Endothelial cell of umbilical vein (primary cell): ENCODE measurements at regions not wholly inside any gene's neighbourhood (a gene's known extent, or its start where the extent isn't known, plus 50 kb on each side); places are given as distances from the start of the nearest gene placed in this dataset.
A peak's percentile ranks its signal among the peaks of the same experiment; 100 is the strongest.

ENCODE experiments used
- BruUV-seq: library from RNA; stranded (reverse); fragments of 400-500 nt; replicated peaks from 2 replicates; lab custom pipeline; 2021; lab: Mats Ljungman, UMichigan
- CTCF ChIA-PET: fragments of 300-600, 350-600 bp; sonication (Branson Sonifier 250); formaldehyde crosslinking; loops from one replicate; lab custom pipeline; 2021; ENCODE audit warnings: antibody characterized with exemption, inconsistent platforms; lab: Charles Lee
- POLR2A ChIA-PET: fragments of 300-600, 350-600 bp; sonication (Branson Sonifier 250); formaldehyde crosslinking; loops from one replicate; lab custom pipeline; 2021; ENCODE audit warnings: antibody characterized with exemption, inconsistent platforms; lab: Charles Lee
- DNase-seq: peaks from one replicate; pipeline ENCODE4 v3.0.0-alpha.2; 2011; ENCODE audit warnings: low read depth, low spot score
- FAIRE-seq: peaks from 2 replicates; lab custom pipeline; 2011; peaks lifted over from hg19 to GRCh38; lab: Jason Lieb, UNC
- H2AFZ ChIP-seq: 2 replicates; pipeline ENCODE4 v1.6.0; 2012; ENCODE audit warnings: low read depth, low read length, control low read depth, inconsistent platforms
- H3K27ac ChIP-seq: 2 replicates; pipeline ENCODE4 v1.5.1; 2011; ENCODE audit warnings: low read depth, mild to moderate bottlenecking, control low read depth, low read length, moderate library complexity; ENCODE audit not compliant: insufficient read depth
- H3K27me3 ChIP-seq, 2 experiments: 2 replicates each; pipeline versions ENCODE4 v1.6.0 to v1.6.1; 2011; ENCODE audit warnings: low read length in 2 of 2, mixed read lengths in 1 of 2; ENCODE audit not compliant: control insufficient read depth in 2 of 2, insufficient read depth in 2 of 2
- H3K36me3 ChIP-seq, 2 experiments: 2 replicates in 1 of 2; 3 replicates in 1 of 2; pipeline ENCODE4 v1.5.1; 2011; ENCODE audit warnings: low read length in 2 of 2, mild to moderate bottlenecking in 1 of 2, moderate library complexity in 1 of 2; ENCODE audit not compliant: control insufficient read depth in 2 of 2, insufficient read depth in 2 of 2; ENCODE audit errors: extremely low read depth in 1 of 2
- H3K4me1 ChIP-seq: 3 replicates; pipeline ENCODE4 v1.5.1; 2011; ENCODE audit warnings: mild to moderate bottlenecking, low read length; ENCODE audit not compliant: control insufficient read depth, insufficient read depth; ENCODE audit errors: extremely low read depth
- H3K4me2 ChIP-seq: 2 replicates; pipeline ENCODE4 v1.6.1; 2011; ENCODE audit warnings: low read length, control low read depth, mixed read lengths; ENCODE audit not compliant: insufficient read depth
- H3K4me3 ChIP-seq, 3 experiments: fragments of 200-600 bp in 1 of 3; sonication (generic), shearing (Covaris generic) in 1 of 3; replicated peaks in 1 of 3; 2 replicates each; pipeline ENCODE4 v1.5.1; 2011 to 2016; ENCODE audit warnings: control low read depth in 3 of 3, low read length in 3 of 3, mild to moderate bottlenecking in 2 of 3, inconsistent platforms in 1 of 3, low read depth in 1 of 3, moderate library complexity in 1 of 3; ENCODE audit not compliant: insufficient read depth in 1 of 3
- H3K79me2 ChIP-seq: 2 replicates; pipeline ENCODE4 v1.6.0; 2012; ENCODE audit warnings: low read length, inconsistent platforms; ENCODE audit not compliant: control insufficient read depth, insufficient read depth
- H3K9ac ChIP-seq: replicated peaks from 2 replicates; pipeline ENCODE3; 2011; ENCODE audit warnings: low read length, control low read depth; ENCODE audit not compliant: insufficient read depth; ENCODE audit errors: extremely low read depth
- H3K9me1 ChIP-seq: replicated peaks from 3 replicates; pipeline ENCODE4 v1.6.0; 2011; ENCODE audit warnings: mild to moderate bottlenecking, low read length; ENCODE audit not compliant: control insufficient read depth, insufficient read depth; ENCODE audit errors: extremely low read depth
- H3K9me3 ChIP-seq: replicated peaks from 2 replicates; pipeline ENCODE4 v1.5.1; 2012; ENCODE audit warnings: low read length, inconsistent platforms; ENCODE audit not compliant: control insufficient read depth, insufficient read depth
- H4K20me1 ChIP-seq: replicated peaks from 2 replicates; pipeline ENCODE3; 2011; ENCODE audit warnings: mild to moderate bottlenecking, low read length; ENCODE audit not compliant: control insufficient read depth, insufficient read depth; ENCODE audit errors: extremely low read depth
- CTCF ChIP-seq, 2 donors: IDR thresholded peaks; 1 replicate in 1 of 2; 2 replicates in 1 of 2; pipeline ENCODE4 v1.5.1; 2011; ENCODE audit warnings: low read length in 2 of 2, mild to moderate bottlenecking in 2 of 2, moderate library complexity in 2 of 2, control low read depth in 1 of 2, inconsistent platforms in 1 of 2, low read depth in 1 of 2; ENCODE audit not compliant: insufficient read depth in 1 of 2; ENCODE audit errors: extremely low read depth in 1 of 2
- EZH2 ChIP-seq: IDR thresholded peaks from 2 replicates; pipeline ENCODE4 v1.6.1; 2012; ENCODE audit warnings: borderline replicate concordance, low read depth, mild to moderate bottlenecking, moderate library complexity, low read length, inconsistent platforms; ENCODE audit not compliant: severe bottlenecking
- FOS ChIP-seq: IDR thresholded peaks from 2 replicates; pipeline ENCODE4 v1.6.1; 2011; ENCODE audit warnings: mild to moderate bottlenecking, low read length, moderate library complexity, borderline replicate concordance; ENCODE audit not compliant: insufficient read depth
- GATA2 ChIP-seq: IDR thresholded peaks from 2 replicates; pipeline ENCODE4 v1.7.0; 2011; ENCODE audit warnings: low read depth, mild to moderate bottlenecking, moderate library complexity, mixed read lengths, low read length; ENCODE audit not compliant: insufficient read length, insufficient read depth
- POLR2A ChIP-seq: IDR thresholded peaks from 2 replicates; pipeline ENCODE4 v1.6.1; 2012; ENCODE audit warnings: low read depth, mild to moderate bottlenecking, control low read depth, low read length
- POLR2AphosphoS5 ChIP-seq: IDR thresholded peaks from 2 replicates; pipeline ENCODE4 v1.6.1; 2012; ENCODE audit warnings: low read depth, mild to moderate bottlenecking, control low read depth, low read length, moderate library complexity; ENCODE audit not compliant: insufficient read depth
- dilution Hi-C: fragments of 300-500 bp; cut with MboI; formaldehyde crosslinking; loops from one replicate; pipeline ENCODE4 v1.15.0; 2019; ENCODE audit warnings: low sequenced_read_pairs; ENCODE audit not compliant: extremely low pct_ligation_motif_present
- intact Hi-C: fragments of 100-400 bp; cut with micrococcal nuclease; formaldehyde crosslinking; loops from one replicate; pipeline ENCODE4 v1.10.0; 2022

DNA sequence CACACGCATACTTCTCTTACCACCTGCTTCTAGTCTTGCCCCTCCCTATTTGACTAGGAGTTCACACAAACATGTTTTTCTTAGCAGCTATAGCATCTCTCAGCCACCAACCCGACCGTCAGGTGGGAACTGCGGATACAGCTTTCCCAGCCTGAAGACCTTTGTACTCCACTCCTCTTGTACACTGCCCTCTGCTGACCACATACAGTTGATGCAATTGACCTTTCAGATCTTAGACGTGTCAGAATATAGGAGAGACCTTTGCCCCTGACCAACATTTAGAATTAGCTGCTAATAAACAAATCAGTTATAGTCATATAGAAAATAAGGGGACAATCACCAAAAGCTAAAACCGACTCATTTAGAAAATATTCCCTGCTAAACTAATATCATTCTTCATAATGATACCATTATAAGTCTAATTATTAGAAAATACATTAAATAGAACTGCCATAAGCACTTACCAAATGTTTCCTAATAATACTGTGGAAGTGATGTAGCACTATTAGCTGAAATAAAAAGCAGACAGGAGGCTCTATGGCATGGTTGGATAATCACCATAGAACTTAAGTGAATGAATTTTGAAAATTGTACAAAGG, 208.4 kb downstream of the RAD51AP2 start:
- Histone ChIP-seq H3K79me2 (no peaks in the 10 kb centered on the region), H3K36me3 (no peaks in the 10 kb centered on the region), H4K20me1 (no peaks in the 10 kb centered on the region), H3K4me2 (no peak overlapping the region), H3K4me3 (no peak overlapping the region), H3K9me3 (no peaks in the 10 kb centered on the region), H3K9me1 (no peaks in the 10 kb centered on the region), H3K4me1 (no peaks in the 10 kb centered on the region), H2AFZ (no peak overlapping the region), H3K9ac (no peak overlapping the region), H3K27me3 (no peaks in the 10 kb centered on the region), H3K27ac (no peak overlapping the region)
- intact Hi-C loops (loop anchor here (10.0 kb wide), 1 partner anchor 695 kb away; no protein-coding TSS in a partner anchor), dilution Hi-C loops (no loop called here)
- BruUV-seq: no TSS peak
- FAIRE-seq (no peak), DNase-seq (peak; percentile 24)
- ChIA-PET POLR2A (no interaction called here), CTCF (interaction anchor here (0.9 to 2.2 kb wide), 4 partner anchors 361 to 783 kb away, joined by 3 to 11 read pairs (median 4); no protein-coding TSS in a partner anchor)
- TF ChIP-seq EZH2 (no peak), POLR2A (no peak), POLR2AphosphoS5 (no peak), FOS (no peak), GATA2 (no peak), CTCF (IDR thresholded peaks at IDR 0.05; ENCODE audit: extremely low read depth in 1 of 2, insufficient read depth in 1 of 2, low read depth in 1 of 2, low read length in 2 of 2) (peak; percentile 44 to 57)
